Right lobe of liver (tissue), 6 donors: ENCODE measurements at regions not wholly inside any gene's neighbourhood (a gene's known extent, or its start where the extent isn't known, plus 50 kb on each side); places are given as distances from the start of the nearest gene placed in this dataset.
"Not testable (repeated sequence)": the region's sequence is repeated elsewhere in the genome, so short reads cannot be mapped to it uniquely, and the experiment has no call there.

ENCODE experiments used
- ATAC-seq, 4 donors: fragments of 200-7000 bp; cut with Tn5 transposase; one replicate each; pipeline ENCODE4 v1.9.1; 2020; ENCODE audit warnings: mild to moderate bottlenecking in 4 of 4, moderate library complexity in 4 of 4
- DNase-seq, 3 donors: peaks; one replicate each; pipeline ENCODE4 v3.0.0-alpha.2; 2020
- H3K27ac ChIP-seq, 3 donors: fragments of 200-600 bp; one replicate each; pipeline ENCODE4 v1.8.0; 2022
- H3K27me3 ChIP-seq, 2 donors: fragments of 200-600 bp; one replicate each; pipeline ENCODE4 v1.8.0; 2022
- H3K36me3 ChIP-seq, 4 donors: fragments of 200-600 bp; sonication (generic) in 1 of 4; one replicate each; pipeline versions ENCODE4 v1.5.1 to v1.8.0; 2017 to 2022; ENCODE audit warnings: control low read depth in 1 of 4
- H3K4me1 ChIP-seq, 4 donors: fragments of 200-600 bp; sonication (generic) in 1 of 4; one replicate each; pipeline versions ENCODE4 v1.5.1 to v1.8.0; 2017 to 2022; ENCODE audit warnings: control low read depth in 1 of 4
- H3K4me3 ChIP-seq, 3 donors: fragments of 200-600 bp; one replicate each; pipeline ENCODE4 v1.8.0; 2022
- H3K9me3 ChIP-seq, 4 donors: fragments of 200-600 bp; sonication (generic) in 1 of 4; one replicate each; pipeline versions ENCODE4 v1.5.1 to v1.8.0; 2017 to 2022; ENCODE audit warnings: control low read depth in 1 of 4
- CTCF ChIP-seq, 4 donors: fragments of 200-600 bp in 3 of 4; fragments of 450-650 bp in 1 of 4; IDR thresholded peaks; one replicate each; pipeline versions ENCODE4 v1.5.1 to v1.8.0; 2016 to 2022; ENCODE audit warnings: antibody characterized with exemption in 4 of 4, mild to moderate bottlenecking in 2 of 4
- POLR2A ChIP-seq: fragments of 450-650 bp; IDR thresholded peaks from one replicate; pipeline ENCODE4 v1.6.1; 2017; ENCODE audit warnings: antibody characterized with exemption, mild to moderate bottlenecking
- WGBS: methylation state at CpG from one replicate; pipeline ENCODE4 v1.1.6; 2018; ENCODE audit warnings: low coverage, low lambda C conversion rate; ENCODE audit not compliant: insufficient coverage; ENCODE audit errors: missing lambda C conversion rate; 5-methylcytosine and 5-hydroxymethylcytosine counted together
- intact Hi-C, 2 donors: fragments of 100-400 bp; cut with DNase I; formaldehyde crosslinking; loops; one replicate each; pipeline versions ENCODE4 v1.11.2 to v1.14.1; 2022
- donor health status: DM: no; HTN: yes; CAD: no.
- donor health status: DM: no; HTN: no; CAD: no.
- donor health status: DM: no; HTN: no; CAD: no.
- donor health status: DM: no; HTN: yes; CAD: no.
- donor health status: DM: no; HTN: yes; CAD: no.

- WGBS = 31% methylated on average over 4 of the region's 4 CpGs
- ATAC-seq (no peak), DNase-seq (no peak)
- intact Hi-C loops = no loop called here
- Histone ChIP-seq H3K27me3 (no peaks in the 10 kb centered on the region), H3K27ac (no peak overlapping the region), H3K36me3 (no peaks in the 10 kb centered on the region), H3K9me3 (no peaks in the 10 kb centered on the region), H3K4me3 (no peak overlapping the region), H3K4me1 (no peaks in the 10 kb centered on the region)
- TF ChIP-seq CTCF (IDR thresholded peaks at IDR 0.05) (no peak), POLR2A (no peak)
Measured at GRCh38 chr3:3446251-3446650, 266.8 kb upstream of the CRBN start.

GRCh38 chr3:3443482-3443881, 264.0 kb upstream of the CRBN start:
- Histone ChIP-seq H3K36me3 (no peaks in the 10 kb centered on the region), H3K4me1 (no peaks in the 10 kb centered on the region), H3K27me3 (no peaks in the 10 kb centered on the region), H3K9me3 (no peaks in the 10 kb centered on the region), H3K27ac (no peak overlapping the region), H3K4me3 (no peak overlapping the region)
- DNase-seq (no peak), ATAC-seq (no peak)
- intact Hi-C loops = no loop called here
- TF ChIP-seq POLR2A (no peak), CTCF (IDR thresholded peaks at IDR 0.05) (no peak)
- WGBS = 38% methylated on average over 3 of the region's 3 CpGs

- TF ChIP-seq CTCF (IDR thresholded peaks at IDR 0.05) = no peak
- no peak for TF ChIP-seq POLR2A
- 61% methylated on average over 2 of the region's 2 CpGs for WGBS
- no peak for ATAC-seq
Measured at GRCh38 chr3:3433711-3434110, 254.2 kb upstream of the CRBN start.

GRCh38 chr3:3429841-3430240, 250.3 kb upstream of the CRBN start:
- intact Hi-C loops = no loop called here
- no peaks in the 10 kb centered on the region for H3K36me3 ChIP-seq
- H3K27me3 ChIP-seq = no peaks in the 10 kb centered on the region
- H3K27ac ChIP-seq = no peak overlapping the region
- 44% methylated on average over 5 of the region's 5 CpGs for WGBS
- TF ChIP-seq POLR2A = no peak
- no peak for TF ChIP-seq CTCF (IDR thresholded peaks at IDR 0.05)
- ATAC-seq = no peak
- no peaks in the 10 kb centered on the region for H3K9me3 ChIP-seq
- no peak for DNase-seq
- H3K4me3 ChIP-seq = no peak overlapping the region
- no peaks in the 10 kb centered on the region for H3K4me1 ChIP-seq

More at GRCh38 chr3:3433711-3434110, 254.2 kb upstream of the CRBN start:
- Histone ChIP-seq H3K4me1 (no peaks in the 10 kb centered on the region), H3K36me3 (no peaks in the 10 kb centered on the region), H3K27ac (no peak overlapping the region), H3K4me3 (no peak overlapping the region), H3K9me3 (no peaks in the 10 kb centered on the region), H3K27me3 (no peaks in the 10 kb centered on the region)
- intact Hi-C loops = no loop called here
- DNase-seq = no peak

- H3K27me3 ChIP-seq, H3K27ac ChIP-seq, H3K4me1 ChIP-seq, H3K9me3 ChIP-seq, H3K36me3 ChIP-seq, H3K4me3 ChIP-seq, ATAC-seq, DNase-seq, intact Hi-C loops: not testable (repeated sequence)
- WGBS = 29% methylated on average over 4 of the region's 4 CpGs
Measured at GRCh38 chr3:3407707-3408106, 228.2 kb upstream of the CRBN start.
